ENCODE measurements at regions not wholly inside any gene's neighbourhood (a gene's known extent, or its start where the extent isn't known, plus 50 kb on each side); places are given as distances from the start of the nearest gene placed in this dataset.

GRCh38 chr4:31660916-31661315 is 940.7 kb downstream of the PCDH7 start:
- Histone ChIP-seq H3K9me3 (replicated peaks in 1 of 3) (no peaks in the 10 kb centered on the region), H3K27ac (no peak overlapping the region), H3K36me3 (replicated peaks in 1 of 2) (no peaks in the 10 kb centered on the region), H3K4me1 (replicated peaks in 1 of 2) (no peaks in the 10 kb centered on the region), H3K4me3 (no peak overlapping the region), H3K27me3 (no peaks in the 10 kb centered on the region)
- TF ChIP-seq, protein P1, sequence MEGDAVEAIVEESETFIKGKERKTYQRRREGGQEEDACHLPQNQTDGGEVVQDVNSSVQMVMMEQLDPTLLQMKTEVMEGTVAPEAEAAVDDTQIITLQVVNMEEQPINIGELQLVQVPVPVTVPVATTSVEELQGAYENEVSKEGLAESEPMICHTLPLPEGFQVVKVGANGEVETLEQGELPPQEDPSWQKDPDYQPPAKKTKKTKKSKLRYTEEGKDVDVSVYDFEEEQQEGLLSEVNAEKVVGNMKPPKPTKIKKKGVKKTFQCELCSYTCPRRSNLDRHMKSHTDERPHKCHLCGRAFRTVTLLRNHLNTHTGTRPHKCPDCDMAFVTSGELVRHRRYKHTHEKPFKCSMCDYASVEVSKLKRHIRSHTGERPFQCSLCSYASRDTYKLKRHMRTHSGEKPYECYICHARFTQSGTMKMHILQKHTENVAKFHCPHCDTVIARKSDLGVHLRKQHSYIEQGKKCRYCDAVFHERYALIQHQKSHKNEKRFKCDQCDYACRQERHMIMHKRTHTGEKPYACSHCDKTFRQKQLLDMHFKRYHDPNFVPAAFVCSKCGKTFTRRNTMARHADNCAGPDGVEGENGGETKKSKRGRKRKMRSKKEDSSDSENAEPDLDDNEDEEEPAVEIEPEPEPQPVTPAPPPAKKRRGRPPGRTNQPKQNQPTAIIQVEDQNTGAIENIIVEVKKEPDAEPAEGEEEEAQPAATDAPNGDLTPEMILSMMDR (IDR thresholded peaks at IDR 0.05) = no peak
- no peak for TF ChIP-seq POLR2A (IDR thresholded peaks at IDR 0.05)
- no peak for DNase-seq
- WGBS, 4 donors = 26 to 41% (median 35%) methylated on average over 1 of the region's 1 CpG
- intact Hi-C loops (cut with DNase I) = loop anchor here in 1 of 2 donors (10.0 kb wide), 1 partner anchor 286 kb away; no protein-coding TSS in a partner anchor

GRCh38 chr4:31662951-31663350 is 942.8 kb downstream of the PCDH7 start:
- no peak for DNase-seq
- H3K27ac ChIP-seq = no peak overlapping the region
- H3K9me3 ChIP-seq (replicated peaks in 1 of 3) = no peaks in the 10 kb centered on the region
- intact Hi-C loops (cut with DNase I) = loop anchor here in 1 of 2 donors (10.0 kb wide), 1 partner anchor 288 kb away; no protein-coding TSS in a partner anchor
- 82 to 100% (median 88%) methylated on average over 2 of the region's 2 CpGs for WGBS, 4 donors
- no peaks in the 10 kb centered on the region for H3K36me3 ChIP-seq (replicated peaks in 1 of 2)
- H3K4me1 ChIP-seq (replicated peaks in 1 of 2) = no peaks in the 10 kb centered on the region
- H3K27me3 ChIP-seq = no peaks in the 10 kb centered on the region
- no peak for TF ChIP-seq POLR2A (IDR thresholded peaks at IDR 0.05)
- TF ChIP-seq, protein P1 (IDR thresholded peaks at IDR 0.05) = no peak
- H3K4me3 ChIP-seq = no peak overlapping the region

DNA sequence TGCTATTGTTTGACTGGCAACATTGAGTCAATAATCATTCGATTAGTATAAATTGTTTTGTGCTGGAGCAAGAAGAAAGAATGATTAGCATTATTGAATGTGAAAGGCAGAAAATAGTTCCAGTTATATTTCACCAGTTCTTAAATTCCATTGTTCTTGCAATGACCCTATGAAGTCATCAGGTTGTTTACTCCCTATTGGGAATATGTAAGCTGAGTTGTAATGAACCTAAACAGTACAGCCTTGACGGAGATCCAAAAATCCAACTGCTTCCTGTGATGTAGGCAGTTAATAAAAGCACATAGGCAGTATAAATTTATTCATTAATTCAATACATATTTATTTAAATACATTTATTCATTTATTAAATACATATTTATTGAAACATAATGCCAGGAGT is 947.5 kb downstream of the PCDH7 start:
- TF ChIP-seq, protein P1 (IDR thresholded peaks at IDR 0.05) = no peak
- TF ChIP-seq POLR2A (IDR thresholded peaks at IDR 0.05) = no peak
- no peak for DNase-seq
- Histone ChIP-seq H3K27me3 (no peaks in the 10 kb centered on the region), H3K9me3 (replicated peaks in 1 of 3) (no peaks in the 10 kb centered on the region), H3K4me1 (replicated peaks in 1 of 2) (no peaks in the 10 kb centered on the region), H3K36me3 (replicated peaks in 1 of 2) (no peaks in the 10 kb centered on the region), H3K27ac (no peak overlapping the region), H3K4me3 (no peak overlapping the region)
- WGBS, 4 donors = 69 to 78% (median 74%) methylated on average over 2 of the region's 2 CpGs
- intact Hi-C loops (cut with DNase I) = loop anchor here in 1 of 2 donors (10.0 kb wide), 1 partner anchor 293 kb away; no protein-coding TSS in a partner anchor

- Histone ChIP-seq H3K9me3 (replicated peaks in 1 of 3) (no peaks in the 10 kb centered on the region), H3K27ac (no peak overlapping the region), H3K4me1 (replicated peaks in 1 of 2) (no peaks in the 10 kb centered on the region), H3K27me3 (no peaks in the 10 kb centered on the region), H3K36me3 (replicated peaks in 1 of 2) (no peaks in the 10 kb centered on the region), H3K4me3 (no peak overlapping the region)
- intact Hi-C loops (cut with DNase I) = no loop called here
- TF ChIP-seq, protein P1 (IDR thresholded peaks at IDR 0.05) = peak; percentile 27 to 53 (median 51)
- no peak for TF ChIP-seq POLR2A (IDR thresholded peaks at IDR 0.05)
- DNase-seq = peak in 3 of 7 donors; percentile 14 to 39 (median 17)
- 25 to 63% (median 46%) methylated on average over 1 of the region's 1 CpG for WGBS, 4 donors
These were observed 954.3 kb downstream of the PCDH7 start for GRCh38 chr4:31674313-31674947.

Measured in adrenal gland (tissue), 9 donors.